Endothelial cell of umbilical vein (primary cell): ENCODE measurements at regions not wholly inside any gene's neighbourhood (a gene's known extent, or its start where the extent isn't known, plus 50 kb on each side); places are given as distances from the start of the nearest gene placed in this dataset.

Experiments
- BruUV-seq: library from RNA; stranded (reverse); fragments of 400-500 nt; replicated peaks from 2 replicates; lab custom pipeline; 2021; lab: Mats Ljungman, UMichigan
- CTCF ChIA-PET: fragments of 300-600, 350-600 bp; sonication (Branson Sonifier 250); formaldehyde crosslinking; loops from one replicate; lab custom pipeline; 2021; ENCODE audit warnings: antibody characterized with exemption, inconsistent platforms; lab: Charles Lee
- POLR2A ChIA-PET: fragments of 300-600, 350-600 bp; sonication (Branson Sonifier 250); formaldehyde crosslinking; loops from one replicate; lab custom pipeline; 2021; ENCODE audit warnings: antibody characterized with exemption, inconsistent platforms; lab: Charles Lee
- DNase-seq: peaks from one replicate; pipeline ENCODE4 v3.0.0-alpha.2; 2011; ENCODE audit warnings: low read depth, low spot score
- FAIRE-seq: peaks from 2 replicates; lab custom pipeline; 2011; peaks lifted over from hg19 to GRCh38; lab: Jason Lieb, UNC
- H2AFZ ChIP-seq: 2 replicates; pipeline ENCODE4 v1.6.0; 2012; ENCODE audit warnings: low read depth, low read length, control low read depth, inconsistent platforms
- H3K27ac ChIP-seq: 2 replicates; pipeline ENCODE4 v1.5.1; 2011; ENCODE audit warnings: low read depth, mild to moderate bottlenecking, control low read depth, low read length, moderate library complexity; ENCODE audit not compliant: insufficient read depth
- H3K27me3 ChIP-seq, 2 experiments: 2 replicates each; pipeline versions ENCODE4 v1.6.0 to v1.6.1; 2011; ENCODE audit warnings: low read length in 2 of 2, mixed read lengths in 1 of 2; ENCODE audit not compliant: control insufficient read depth in 2 of 2, insufficient read depth in 2 of 2
- H3K36me3 ChIP-seq, 2 experiments: 2 replicates in 1 of 2; 3 replicates in 1 of 2; pipeline ENCODE4 v1.5.1; 2011; ENCODE audit warnings: low read length in 2 of 2, mild to moderate bottlenecking in 1 of 2, moderate library complexity in 1 of 2; ENCODE audit not compliant: control insufficient read depth in 2 of 2, insufficient read depth in 2 of 2; ENCODE audit errors: extremely low read depth in 1 of 2
- H3K4me1 ChIP-seq: 3 replicates; pipeline ENCODE4 v1.5.1; 2011; ENCODE audit warnings: mild to moderate bottlenecking, low read length; ENCODE audit not compliant: control insufficient read depth, insufficient read depth; ENCODE audit errors: extremely low read depth
- H3K4me2 ChIP-seq: 2 replicates; pipeline ENCODE4 v1.6.1; 2011; ENCODE audit warnings: low read length, control low read depth, mixed read lengths; ENCODE audit not compliant: insufficient read depth
- H3K4me3 ChIP-seq, 3 experiments: fragments of 200-600 bp in 1 of 3; sonication (generic), shearing (Covaris generic) in 1 of 3; replicated peaks in 1 of 3; 2 replicates each; pipeline ENCODE4 v1.5.1; 2011 to 2016; ENCODE audit warnings: control low read depth in 3 of 3, low read length in 3 of 3, mild to moderate bottlenecking in 2 of 3, inconsistent platforms in 1 of 3, low read depth in 1 of 3, moderate library complexity in 1 of 3; ENCODE audit not compliant: insufficient read depth in 1 of 3
- H3K79me2 ChIP-seq: 2 replicates; pipeline ENCODE4 v1.6.0; 2012; ENCODE audit warnings: low read length, inconsistent platforms; ENCODE audit not compliant: control insufficient read depth, insufficient read depth
- H3K9ac ChIP-seq: replicated peaks from 2 replicates; pipeline ENCODE3; 2011; ENCODE audit warnings: low read length, control low read depth; ENCODE audit not compliant: insufficient read depth; ENCODE audit errors: extremely low read depth
- H3K9me1 ChIP-seq: replicated peaks from 3 replicates; pipeline ENCODE4 v1.6.0; 2011; ENCODE audit warnings: mild to moderate bottlenecking, low read length; ENCODE audit not compliant: control insufficient read depth, insufficient read depth; ENCODE audit errors: extremely low read depth
- H3K9me3 ChIP-seq: replicated peaks from 2 replicates; pipeline ENCODE4 v1.5.1; 2012; ENCODE audit warnings: low read length, inconsistent platforms; ENCODE audit not compliant: control insufficient read depth, insufficient read depth
- H4K20me1 ChIP-seq: replicated peaks from 2 replicates; pipeline ENCODE3; 2011; ENCODE audit warnings: mild to moderate bottlenecking, low read length; ENCODE audit not compliant: control insufficient read depth, insufficient read depth; ENCODE audit errors: extremely low read depth
- GATA2 ChIP-seq: IDR thresholded peaks from 2 replicates; pipeline ENCODE4 v1.7.0; 2011; ENCODE audit warnings: low read depth, mild to moderate bottlenecking, moderate library complexity, mixed read lengths, low read length; ENCODE audit not compliant: insufficient read length, insufficient read depth
- JUN ChIP-seq: IDR thresholded peaks from 2 replicates; pipeline ENCODE4 v1.6.1; 2011; ENCODE audit warnings: borderline replicate concordance, low read depth; ENCODE audit not compliant: insufficient read length, insufficient read depth
- POLR2A ChIP-seq: IDR thresholded peaks from 2 replicates; pipeline ENCODE4 v1.6.1; 2012; ENCODE audit warnings: low read depth, mild to moderate bottlenecking, control low read depth, low read length
- dilution Hi-C: fragments of 300-500 bp; cut with MboI; formaldehyde crosslinking; loops from one replicate; pipeline ENCODE4 v1.15.0; 2019; ENCODE audit warnings: low sequenced_read_pairs; ENCODE audit not compliant: extremely low pct_ligation_motif_present
- intact Hi-C: fragments of 100-400 bp; cut with micrococcal nuclease; formaldehyde crosslinking; loops from one replicate; pipeline ENCODE4 v1.10.0; 2022
- TF ChIP-seq, protein P1 (sequence below), 2 donors: IDR thresholded peaks; 1 replicate in 1 of 2; 2 replicates in 1 of 2; pipeline ENCODE4 v1.5.1; 2011; ENCODE audit warnings: low read length in 2 of 2, mild to moderate bottlenecking in 2 of 2, moderate library complexity in 2 of 2, control low read depth in 1 of 2, inconsistent platforms in 1 of 2, low read depth in 1 of 2; ENCODE audit not compliant: insufficient read depth in 1 of 2; ENCODE audit errors: extremely low read depth in 1 of 2

DNA sequence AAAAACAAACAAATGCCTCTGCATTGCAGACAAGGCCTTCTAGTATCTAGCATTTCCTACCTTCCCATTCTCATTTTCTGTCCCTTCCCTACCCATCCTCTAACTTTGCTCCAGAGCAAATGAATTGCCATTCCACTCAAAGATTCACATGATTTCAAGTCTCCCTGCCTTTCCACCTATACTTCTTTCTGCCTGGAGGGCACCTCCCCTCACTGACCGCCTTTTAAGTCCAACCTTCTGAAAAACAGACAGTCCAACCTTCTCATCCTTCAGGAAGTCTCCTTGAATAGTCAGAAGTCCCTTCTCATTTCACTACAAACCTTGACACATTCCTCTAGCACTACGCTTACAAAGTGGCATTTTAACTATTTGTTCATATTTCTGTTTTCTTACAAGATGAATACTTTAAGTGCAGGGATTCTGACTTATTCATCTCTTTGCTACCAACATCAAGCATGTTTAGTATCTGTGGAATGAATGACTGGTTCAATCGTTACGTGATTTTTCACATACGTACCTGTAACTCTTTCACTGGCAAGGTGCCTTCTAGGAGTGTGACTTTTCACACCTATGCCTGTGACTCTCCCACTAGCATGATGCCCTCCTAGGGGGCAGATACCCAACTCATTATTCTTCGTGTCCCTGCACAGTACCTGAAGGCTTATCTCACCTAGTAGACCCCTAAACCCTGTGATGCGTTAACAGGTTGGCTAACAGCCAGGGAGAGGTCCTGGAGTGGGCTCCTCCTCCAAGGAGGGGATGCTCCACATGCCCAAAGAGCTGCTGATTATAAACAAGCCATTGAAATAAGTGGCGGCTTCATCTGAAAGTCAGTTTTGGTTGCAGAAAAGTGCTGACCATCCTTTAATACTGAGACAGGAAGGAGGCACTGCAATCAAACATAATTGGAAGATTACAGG lies 356.2 kb downstream of the MYCN start:
- Histone ChIP-seq H4K20me1 (no peaks in the 10 kb centered on the region), H2AFZ (no peak overlapping the region), H3K4me1 (no peaks in the 10 kb centered on the region), H3K9me3 (no peaks in the 10 kb centered on the region), H3K36me3 (no peaks in the 10 kb centered on the region), H3K9me1 (no peaks in the 10 kb centered on the region), H3K4me2 (no peak overlapping the region), H3K9ac (no peak overlapping the region), H3K27ac (no peak overlapping the region), H3K79me2 (no peaks in the 10 kb centered on the region), H3K27me3 (no peaks in the 10 kb centered on the region), H3K4me3 (no peak overlapping the region)
- CTCF ChIA-PET = no interaction called here
- dilution Hi-C loops (no loop called here), intact Hi-C loops (no loop called here)
- no peak for TF ChIP-seq GATA2
- no peak for TF ChIP-seq POLR2A
- TF ChIP-seq JUN = no peak
- POLR2A ChIA-PET = no interaction called here
- BruUV-seq = no TSS peak
- no peak for DNase-seq
- no peak for FAIRE-seq

GRCh38 chr2:16296038-16296290 lies 355.6 kb downstream of the MYCN start:
- H4K20me1 ChIP-seq = no peaks in the 10 kb centered on the region
- no peaks in the 10 kb centered on the region for H3K36me3 ChIP-seq
- ChIA-PET POLR2A (no interaction called here), CTCF (no interaction called here)
- no peak overlapping the region for H3K4me2 ChIP-seq
- TF ChIP-seq, protein P1, sequence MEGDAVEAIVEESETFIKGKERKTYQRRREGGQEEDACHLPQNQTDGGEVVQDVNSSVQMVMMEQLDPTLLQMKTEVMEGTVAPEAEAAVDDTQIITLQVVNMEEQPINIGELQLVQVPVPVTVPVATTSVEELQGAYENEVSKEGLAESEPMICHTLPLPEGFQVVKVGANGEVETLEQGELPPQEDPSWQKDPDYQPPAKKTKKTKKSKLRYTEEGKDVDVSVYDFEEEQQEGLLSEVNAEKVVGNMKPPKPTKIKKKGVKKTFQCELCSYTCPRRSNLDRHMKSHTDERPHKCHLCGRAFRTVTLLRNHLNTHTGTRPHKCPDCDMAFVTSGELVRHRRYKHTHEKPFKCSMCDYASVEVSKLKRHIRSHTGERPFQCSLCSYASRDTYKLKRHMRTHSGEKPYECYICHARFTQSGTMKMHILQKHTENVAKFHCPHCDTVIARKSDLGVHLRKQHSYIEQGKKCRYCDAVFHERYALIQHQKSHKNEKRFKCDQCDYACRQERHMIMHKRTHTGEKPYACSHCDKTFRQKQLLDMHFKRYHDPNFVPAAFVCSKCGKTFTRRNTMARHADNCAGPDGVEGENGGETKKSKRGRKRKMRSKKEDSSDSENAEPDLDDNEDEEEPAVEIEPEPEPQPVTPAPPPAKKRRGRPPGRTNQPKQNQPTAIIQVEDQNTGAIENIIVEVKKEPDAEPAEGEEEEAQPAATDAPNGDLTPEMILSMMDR (IDR thresholded peaks at IDR 0.05; ENCODE audit: extremely low read depth in 1 of 2, insufficient read depth in 1 of 2, low read depth in 1 of 2, low read length in 2 of 2) = no peak
- no peaks in the 10 kb centered on the region for H3K79me2 ChIP-seq
- no TSS peak for BruUV-seq
- no peaks in the 10 kb centered on the region for H3K27me3 ChIP-seq
- H3K9ac ChIP-seq = no peak overlapping the region
- H3K27ac ChIP-seq = no peak overlapping the region
- intact Hi-C loops = no loop called here
- dilution Hi-C loops = no loop called here
- no peak overlapping the region for H2AFZ ChIP-seq
- FAIRE-seq = no peak
- no peak for DNase-seq
- no peaks in the 10 kb centered on the region for H3K9me3 ChIP-seq
- H3K9me1 ChIP-seq = no peaks in the 10 kb centered on the region
- H3K4me1 ChIP-seq = no peaks in the 10 kb centered on the region
- H3K4me3 ChIP-seq = no peak overlapping the region
